ENCODE measurements at regions not wholly inside any gene's neighbourhood (a gene's known extent, or its start where the extent isn't known, plus 50 kb on each side); places are given as distances from the start of the nearest gene placed in this dataset.
"Not testable (repeated sequence)": the region's sequence is repeated elsewhere in the genome, so short reads cannot be mapped to it uniquely, and the experiment has no call there.

- TF ChIP-seq, protein P1, sequence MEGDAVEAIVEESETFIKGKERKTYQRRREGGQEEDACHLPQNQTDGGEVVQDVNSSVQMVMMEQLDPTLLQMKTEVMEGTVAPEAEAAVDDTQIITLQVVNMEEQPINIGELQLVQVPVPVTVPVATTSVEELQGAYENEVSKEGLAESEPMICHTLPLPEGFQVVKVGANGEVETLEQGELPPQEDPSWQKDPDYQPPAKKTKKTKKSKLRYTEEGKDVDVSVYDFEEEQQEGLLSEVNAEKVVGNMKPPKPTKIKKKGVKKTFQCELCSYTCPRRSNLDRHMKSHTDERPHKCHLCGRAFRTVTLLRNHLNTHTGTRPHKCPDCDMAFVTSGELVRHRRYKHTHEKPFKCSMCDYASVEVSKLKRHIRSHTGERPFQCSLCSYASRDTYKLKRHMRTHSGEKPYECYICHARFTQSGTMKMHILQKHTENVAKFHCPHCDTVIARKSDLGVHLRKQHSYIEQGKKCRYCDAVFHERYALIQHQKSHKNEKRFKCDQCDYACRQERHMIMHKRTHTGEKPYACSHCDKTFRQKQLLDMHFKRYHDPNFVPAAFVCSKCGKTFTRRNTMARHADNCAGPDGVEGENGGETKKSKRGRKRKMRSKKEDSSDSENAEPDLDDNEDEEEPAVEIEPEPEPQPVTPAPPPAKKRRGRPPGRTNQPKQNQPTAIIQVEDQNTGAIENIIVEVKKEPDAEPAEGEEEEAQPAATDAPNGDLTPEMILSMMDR (IDR thresholded peaks at IDR 0.05), result not testable (repeated sequence)
- not testable (repeated sequence) for TF ChIP-seq EP300, POLR2A, POLR2AphosphoS5 (IDR thresholded peaks at IDR 0.05)
These were observed 142.0 kb upstream of the C1QTNF3 start for GRCh38 chr5:34185005-34185404.

All from suprapubic skin (tissue), 4 donors.